Smooth muscle cell (in vitro differentiated cells): ENCODE measurements at regions not wholly inside any gene's neighbourhood (a gene's known extent, or its start where the extent isn't known, plus 50 kb on each side); places are given as distances from the start of the nearest gene placed in this dataset.

ENCODE experiments used
- DNase-seq: peaks from one replicate; lab custom pipeline; 2025; ENCODE audit not compliant: unreplicated experiment; lab: John Stamatoyannopoulos, UW
- H2AFZ ChIP-seq: fragments of 200-600 bp; sonication (generic); 2 replicates; pipeline ENCODE4 v1.6.0; 2016; ENCODE audit warnings: antibody characterized with exemption, low read depth, mild to moderate bottlenecking
- H3F3A ChIP-seq: fragments of 200-600 bp; sonication (generic); 2 replicates; pipeline ENCODE4 v1.6.0; 2017; ENCODE audit warnings: antibody characterized with exemption, low read depth
- H3K27ac ChIP-seq: fragments of 200-600 bp; sonication (generic); 2 replicates; pipeline ENCODE4 v1.5.1; 2016; ENCODE audit warnings: low read depth, mild to moderate bottlenecking
- H3K27me3 ChIP-seq: fragments of 200-600 bp; sonication (generic); 2 replicates; pipeline ENCODE4 v1.6.1; 2016; ENCODE audit warnings: low read depth, mild to moderate bottlenecking
- H3K36me3 ChIP-seq: fragments of 200-600 bp; sonication (generic); 2 replicates; pipeline ENCODE4 v1.5.1; 2016; ENCODE audit warnings: low read depth
- H3K4me1 ChIP-seq: fragments of 200-600 bp; sonication (generic); 2 replicates; pipeline ENCODE4 v1.5.1; 2016; ENCODE audit warnings: low read depth
- H3K4me2 ChIP-seq: fragments of 200-600 bp; sonication (generic); 2 replicates; pipeline ENCODE4 v1.6.0; 2016; ENCODE audit warnings: mild to moderate bottlenecking
- H3K4me3 ChIP-seq: fragments of 200-600 bp; sonication (generic); 2 replicates; pipeline ENCODE4 v1.5.1; 2016; ENCODE audit warnings: mild to moderate bottlenecking
- H3K79me2 ChIP-seq: fragments of 200-600 bp; sonication (generic); 2 replicates; pipeline ENCODE4 v1.6.0; 2016; ENCODE audit warnings: low read depth, mild to moderate bottlenecking
- H3K9ac ChIP-seq: fragments of 200-600 bp; sonication (generic); 2 replicates; pipeline ENCODE4 v1.6.0; 2016; ENCODE audit warnings: low read depth
- H3K9me3 ChIP-seq: fragments of 200-600 bp; sonication (generic); replicated peaks from 2 replicates; pipeline ENCODE4 v1.5.1; 2016; ENCODE audit warnings: low read depth
- H4K20me1 ChIP-seq: fragments of 200-600 bp; sonication (generic); 2 replicates; pipeline ENCODE4 v1.6.0; 2016; ENCODE audit warnings: low read depth
- CTCF ChIP-seq: fragments of 200-600 bp; sonication (generic); IDR thresholded peaks from 2 replicates; pipeline ENCODE4 v1.5.1; 2017; ENCODE audit warnings: borderline replicate concordance, mild to moderate bottlenecking, antibody characterized with exemption; ENCODE audit not compliant: insufficient read depth, poor library complexity, severe bottlenecking
- WGBS: methylation state at CpG from one replicate; pipeline ENCODE4 v1.1.7; 2016; ENCODE audit warnings: low lambda C conversion rate; 5-methylcytosine and 5-hydroxymethylcytosine counted together

GRCh38 chr21:38933731-38934130 lies 128.0 kb downstream of the ETS2 start:
- H3K4me1 ChIP-seq: peaks cover 8% of the 10 kb centered on the region
- TF ChIP-seq CTCF: no peak
- WGBS: 92% methylated on average over 10 of the region's 10 CpGs

GRCh38 chr21:38931291-38931690 lies 125.6 kb downstream of the ETS2 start:
- H3K4me1 ChIP-seq: peaks cover 8% of the 10 kb centered on the region
- H3K4me3 ChIP-seq: no peak overlapping the region
- H3K4me2 ChIP-seq: peak overlapping the region; percentile 1
- H3K36me3 ChIP-seq: no peaks in the 10 kb centered on the region
- H3K9ac ChIP-seq: no peak overlapping the region
- no peak overlapping the region for H2AFZ ChIP-seq
- no peaks in the 10 kb centered on the region for H3K9me3 ChIP-seq
- no peaks in the 10 kb centered on the region for H4K20me1 ChIP-seq
- peaks cover 16% of the 10 kb centered on the region for H3F3A ChIP-seq
- no peaks in the 10 kb centered on the region for H3K27me3 ChIP-seq
- H3K27ac ChIP-seq: peak overlapping the region; percentile 72
- H3K79me2 ChIP-seq: no peaks in the 10 kb centered on the region
- TF ChIP-seq CTCF: no peak
- WGBS: 88% methylated on average over 3 of the region's 3 CpGs
- no peak for DNase-seq

More at GRCh38 chr21:38933731-38934130, 128.0 kb downstream of the ETS2 start:
- Histone ChIP-seq H3K9ac (no peak overlapping the region), H3K36me3 (no peaks in the 10 kb centered on the region), H3K4me2 (no peak overlapping the region), H3K9me3 (no peaks in the 10 kb centered on the region), H2AFZ (no peak overlapping the region), H3K27ac (no peak overlapping the region), H3F3A (peaks cover 16% of the 10 kb centered on the region), H3K79me2 (no peaks in the 10 kb centered on the region), H3K4me3 (no peak overlapping the region), H3K27me3 (no peaks in the 10 kb centered on the region), H4K20me1 (no peaks in the 10 kb centered on the region)
- DNase-seq: no peak

GRCh38 chr21:38930853-38931252 lies 125.1 kb downstream of the ETS2 start:
- Histone ChIP-seq H3K27ac (peak overlapping the region; percentile 72), H3K36me3 (no peaks in the 10 kb centered on the region), H2AFZ (no peak overlapping the region), H3K79me2 (no peaks in the 10 kb centered on the region), H3F3A (peaks cover 16% of the 10 kb centered on the region), H3K9me3 (no peaks in the 10 kb centered on the region), H3K9ac (no peak overlapping the region), H3K4me1 (peaks cover 8% of the 10 kb centered on the region), H3K4me2 (peak overlapping the region; percentile 1), H3K27me3 (no peaks in the 10 kb centered on the region), H3K4me3 (no peak overlapping the region), H4K20me1 (no peaks in the 10 kb centered on the region)
- WGBS: 11% methylated on average over 3 of the region's 3 CpGs
- TF ChIP-seq CTCF: no peak
- no peak for DNase-seq

GRCh38 chr21:38930066-38930465 lies 124.3 kb downstream of the ETS2 start:
- H3K4me1 ChIP-seq: peaks cover 13% of the 10 kb centered on the region
- H2AFZ ChIP-seq: peak overlapping the region; percentile 8
- no peaks in the 10 kb centered on the region for H4K20me1 ChIP-seq
- no peak for DNase-seq
- H3K36me3 ChIP-seq: no peaks in the 10 kb centered on the region
- 33% methylated on average over 2 of the region's 2 CpGs for WGBS
- no peak overlapping the region for H3K4me3 ChIP-seq
- no peaks in the 10 kb centered on the region for H3K27me3 ChIP-seq
- H3F3A ChIP-seq: peaks cover 16% of the 10 kb centered on the region
- no peaks in the 10 kb centered on the region for H3K79me2 ChIP-seq
- peak overlapping the region; percentile 1 for H3K4me2 ChIP-seq
- peak overlapping the region; percentile 72 for H3K27ac ChIP-seq
- no peaks in the 10 kb centered on the region for H3K9me3 ChIP-seq
- TF ChIP-seq CTCF: no peak
- H3K9ac ChIP-seq: no peak overlapping the region
